ENCODE measurements at regions not wholly inside any gene's neighbourhood (a gene's known extent, or its start where the extent isn't known, plus 50 kb on each side); places are given as distances from the start of the nearest gene placed in this dataset.

DNA sequence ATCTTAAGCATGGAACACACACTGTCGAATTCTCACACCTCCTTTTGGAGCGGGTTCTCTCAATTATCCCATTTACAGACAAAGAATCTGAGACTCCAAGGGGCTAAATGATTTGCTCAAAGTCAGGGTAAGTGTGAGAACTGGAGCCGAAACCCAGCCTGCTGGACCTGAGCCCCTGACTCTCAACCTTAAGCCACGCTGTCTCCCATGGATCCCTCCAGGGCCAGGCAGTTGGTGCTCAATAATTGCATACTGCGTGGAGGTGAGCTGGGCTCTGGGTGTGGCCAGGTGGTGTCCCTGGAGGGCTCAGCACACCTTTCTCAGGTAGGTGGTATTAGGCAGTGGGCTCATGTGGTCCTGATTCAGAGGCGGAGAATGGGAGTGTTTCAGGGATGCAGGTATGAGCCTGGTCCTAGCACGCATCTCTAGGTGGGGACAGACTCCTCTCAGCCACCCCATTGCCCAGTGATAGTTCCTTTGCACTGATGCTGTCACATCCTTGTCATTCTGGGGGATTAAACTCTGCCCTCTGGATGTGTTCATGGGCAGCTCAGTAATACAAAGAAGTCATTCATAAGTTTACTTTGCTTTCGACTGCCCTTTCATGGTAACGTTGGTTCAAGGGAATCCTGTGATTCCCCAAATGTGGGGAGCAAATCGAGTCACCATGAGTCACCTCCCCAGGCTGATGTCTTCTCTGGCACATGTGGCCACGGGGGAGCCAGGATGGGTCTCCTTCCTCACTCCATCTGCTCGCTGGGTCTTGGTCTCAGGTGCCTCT is 399.5 kb upstream of the TNRC6C start:
- TF ChIP-seq, protein P1, sequence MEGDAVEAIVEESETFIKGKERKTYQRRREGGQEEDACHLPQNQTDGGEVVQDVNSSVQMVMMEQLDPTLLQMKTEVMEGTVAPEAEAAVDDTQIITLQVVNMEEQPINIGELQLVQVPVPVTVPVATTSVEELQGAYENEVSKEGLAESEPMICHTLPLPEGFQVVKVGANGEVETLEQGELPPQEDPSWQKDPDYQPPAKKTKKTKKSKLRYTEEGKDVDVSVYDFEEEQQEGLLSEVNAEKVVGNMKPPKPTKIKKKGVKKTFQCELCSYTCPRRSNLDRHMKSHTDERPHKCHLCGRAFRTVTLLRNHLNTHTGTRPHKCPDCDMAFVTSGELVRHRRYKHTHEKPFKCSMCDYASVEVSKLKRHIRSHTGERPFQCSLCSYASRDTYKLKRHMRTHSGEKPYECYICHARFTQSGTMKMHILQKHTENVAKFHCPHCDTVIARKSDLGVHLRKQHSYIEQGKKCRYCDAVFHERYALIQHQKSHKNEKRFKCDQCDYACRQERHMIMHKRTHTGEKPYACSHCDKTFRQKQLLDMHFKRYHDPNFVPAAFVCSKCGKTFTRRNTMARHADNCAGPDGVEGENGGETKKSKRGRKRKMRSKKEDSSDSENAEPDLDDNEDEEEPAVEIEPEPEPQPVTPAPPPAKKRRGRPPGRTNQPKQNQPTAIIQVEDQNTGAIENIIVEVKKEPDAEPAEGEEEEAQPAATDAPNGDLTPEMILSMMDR (IDR thresholded peaks at IDR 0.05; ENCODE audit: low read depth, low read length, poor library complexity, severe bottlenecking): no peak
- no peak for TF ChIP-seq EZH2phosphoT487 (IDR thresholded peaks at IDR 0.05; ENCODE audit: borderline replicate concordance, low read length)
